Fibroblast of skin of abdomen (primary cell): ENCODE measurements at regions not wholly inside any gene's neighbourhood (a gene's known extent, or its start where the extent isn't known, plus 50 kb on each side); places are given as distances from the start of the nearest gene placed in this dataset.

ENCODE experiments used
- DNase-seq: peaks from one replicate; pipeline ENCODE4 v3.0.0-alpha.2; 2013

DNA sequence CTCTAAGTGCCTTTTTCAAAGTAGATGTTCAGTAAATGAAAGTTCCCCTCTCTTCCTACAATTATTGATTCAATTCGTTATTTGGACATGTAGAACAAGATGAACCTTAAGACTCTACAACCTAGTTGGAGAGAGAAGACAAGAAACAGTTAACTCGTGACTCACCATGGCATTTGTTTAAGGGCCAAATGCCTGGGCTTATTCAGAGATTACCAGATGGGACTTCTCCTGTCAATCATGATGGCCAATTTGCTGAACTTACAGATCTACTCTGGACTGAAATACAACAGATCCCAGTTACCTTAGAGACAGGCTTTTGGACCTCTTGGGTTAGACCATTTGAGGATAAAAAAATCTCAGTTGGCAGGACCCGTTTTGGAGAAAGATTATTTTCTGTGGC lies 93.5 kb downstream of the C1orf94 start:
- DNase-seq: peak; percentile 25

- DNase-seq: no peak
Observed at GRCh38 chr1:34272152-34272551, 95.4 kb downstream of the C1orf94 start.

- no peak for DNase-seq
Observed at GRCh38 chr1:34275150-34275549, 98.4 kb downstream of the C1orf94 start.

DNA sequence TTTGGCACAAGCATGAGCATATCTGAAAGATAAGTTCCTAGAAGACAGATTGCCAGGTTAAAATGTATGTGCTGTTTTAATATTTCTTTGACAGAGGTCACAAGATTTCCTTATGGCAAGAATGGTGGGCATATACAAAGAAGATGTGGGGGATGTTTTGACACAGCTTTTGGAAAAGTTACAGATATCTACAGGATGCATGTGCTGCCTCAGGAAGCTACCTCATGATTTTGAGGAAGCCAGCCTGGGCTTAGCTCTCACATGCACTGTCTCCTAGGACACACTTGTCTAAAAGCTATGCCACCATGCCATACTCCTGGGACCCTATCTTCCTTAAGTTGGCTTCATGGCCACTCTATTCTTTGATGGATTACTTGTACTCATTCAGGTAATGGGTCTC lies 99.9 kb downstream of the C1orf94 start:
- no peak for DNase-seq

- DNase-seq: no peak
Observed at GRCh38 chr1:34277150-34277549, 100.4 kb downstream of the C1orf94 start.

DNA sequence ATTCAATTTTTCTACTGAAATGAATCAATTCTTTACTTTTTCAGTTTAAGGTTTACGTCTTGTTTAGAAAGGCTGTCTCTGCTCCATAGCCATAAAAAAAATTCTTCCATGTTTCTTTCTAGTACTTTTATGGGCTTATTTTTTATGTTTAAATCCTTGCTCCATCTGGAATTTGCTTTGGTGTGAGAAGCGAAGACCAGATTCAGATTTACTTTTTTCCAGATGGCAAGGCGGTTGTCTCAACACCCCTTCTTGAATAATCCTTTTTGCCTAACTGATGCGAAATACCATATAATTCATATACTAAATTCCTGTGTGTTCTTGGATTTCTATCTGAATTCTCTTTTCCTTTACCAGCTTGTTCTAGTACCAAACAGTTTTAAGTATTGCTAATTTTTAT lies 101.5 kb downstream of the C1orf94 start:
- DNase-seq: no peak

DNA sequence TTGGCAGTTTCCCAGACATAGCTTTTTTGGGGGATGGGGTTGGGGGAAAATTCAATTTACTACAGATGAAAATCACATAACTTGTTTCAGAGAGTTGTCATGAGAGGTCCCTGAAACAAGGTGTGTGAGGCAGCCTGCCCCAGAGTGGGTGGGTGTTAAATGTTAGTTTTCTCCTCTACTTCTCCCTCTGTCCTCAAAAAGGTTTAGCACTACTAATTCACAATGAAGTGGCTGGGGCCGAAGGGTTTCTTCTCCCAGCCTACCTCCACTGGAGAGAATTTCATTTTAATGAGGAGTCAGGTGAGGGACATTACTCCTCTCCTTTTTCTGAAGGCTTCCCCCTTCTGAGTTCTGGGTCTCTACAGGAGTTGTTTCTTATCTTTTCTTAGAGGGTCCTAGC lies 103.3 kb downstream of the C1orf94 start:
- DNase-seq: no peak

GRCh38 chr1:34280509-34280908 lies 103.8 kb downstream of the C1orf94 start:
- DNase-seq: no peak

DNA sequence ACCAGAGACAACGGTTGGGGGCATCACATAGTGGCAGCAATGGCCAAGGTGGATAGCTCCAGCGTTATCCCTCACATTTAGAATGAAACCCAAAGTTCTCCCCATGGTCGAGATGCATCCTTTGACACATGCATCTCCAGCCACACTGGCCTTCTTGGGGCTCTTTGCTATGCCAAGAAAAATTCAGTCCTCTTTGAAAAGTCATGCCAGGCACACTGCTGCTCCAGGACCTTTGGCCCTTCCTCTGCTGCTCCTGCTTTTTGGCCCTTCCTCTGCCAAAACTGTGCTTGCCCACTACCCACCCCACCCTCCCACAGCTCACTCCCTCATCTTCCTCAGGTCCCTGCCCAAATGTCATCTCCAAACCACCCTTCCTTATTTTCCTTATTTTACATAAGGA lies 106.4 kb downstream of the C1orf94 start:
- DNase-seq: no peak

GRCh38 chr1:34286511-34286910 lies 109.8 kb downstream of the C1orf94 start:
- DNase-seq: no peak

DNA sequence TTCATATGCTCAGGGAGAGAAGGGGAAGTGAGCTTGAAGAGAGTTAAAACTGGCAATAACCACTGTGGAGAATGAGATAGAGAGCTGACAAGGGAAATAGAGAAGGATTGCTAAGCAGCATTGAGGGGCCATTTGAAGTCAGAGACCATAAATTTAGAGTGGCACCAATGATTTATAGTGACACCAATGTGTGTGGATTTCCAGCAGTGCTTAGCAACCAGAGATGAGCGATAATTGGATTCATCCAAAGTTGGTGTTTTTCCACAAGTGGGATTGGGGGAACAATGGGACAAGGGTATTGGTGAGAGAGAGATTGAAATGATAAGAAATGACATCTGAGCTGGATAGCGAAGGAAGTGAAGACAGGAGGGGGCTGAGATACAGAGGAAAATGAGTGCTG lies 114.1 kb downstream of the C1orf94 start:
- DNase-seq: no peak

- no peak for DNase-seq
Observed at GRCh38 chr1:34292472-34292871, 115.8 kb downstream of the C1orf94 start.

- no peak for DNase-seq
Observed at GRCh38 chr1:34296059-34296458, 119.4 kb downstream of the C1orf94 start.

DNA sequence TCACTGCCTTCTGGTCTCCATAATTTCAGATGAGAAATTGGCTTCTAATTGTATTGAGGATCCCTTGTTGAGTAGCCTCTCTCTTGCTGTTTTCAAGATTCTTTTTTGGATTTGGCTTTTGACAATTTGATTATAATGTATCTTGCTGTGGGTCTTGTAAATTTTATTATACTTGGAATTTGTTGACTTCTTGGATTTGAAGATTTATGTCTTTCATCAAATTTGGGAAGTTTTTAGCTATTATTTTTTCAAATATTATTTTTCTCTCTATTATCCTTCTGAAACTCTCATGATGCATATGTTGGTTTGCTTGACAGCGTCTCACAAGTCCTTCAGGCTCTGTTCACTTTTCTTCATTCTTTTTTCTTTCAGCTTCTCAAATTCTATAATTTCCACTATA lies 126.1 kb downstream of the C1orf94 start:
- no peak for DNase-seq

DNA sequence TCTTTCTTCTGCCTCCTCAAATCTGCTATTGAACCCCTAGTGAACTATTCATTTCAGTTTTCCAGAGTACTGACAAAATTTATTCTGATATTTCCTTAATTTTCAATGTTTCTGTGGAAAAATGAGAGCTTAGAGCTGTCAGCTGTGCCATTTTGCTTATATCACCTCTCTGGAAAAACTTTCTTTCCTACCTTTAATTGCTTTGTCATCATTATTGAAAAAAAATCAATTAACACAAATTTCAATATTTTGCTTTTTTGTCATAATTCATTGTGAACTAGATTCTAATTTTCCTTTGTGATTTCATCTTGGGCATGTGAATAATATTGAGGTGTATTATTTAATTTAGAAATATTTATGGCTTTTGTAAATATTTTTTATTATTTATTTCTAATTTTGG lies 126.5 kb downstream of the C1orf94 start:
- DNase-seq: no peak

DNA sequence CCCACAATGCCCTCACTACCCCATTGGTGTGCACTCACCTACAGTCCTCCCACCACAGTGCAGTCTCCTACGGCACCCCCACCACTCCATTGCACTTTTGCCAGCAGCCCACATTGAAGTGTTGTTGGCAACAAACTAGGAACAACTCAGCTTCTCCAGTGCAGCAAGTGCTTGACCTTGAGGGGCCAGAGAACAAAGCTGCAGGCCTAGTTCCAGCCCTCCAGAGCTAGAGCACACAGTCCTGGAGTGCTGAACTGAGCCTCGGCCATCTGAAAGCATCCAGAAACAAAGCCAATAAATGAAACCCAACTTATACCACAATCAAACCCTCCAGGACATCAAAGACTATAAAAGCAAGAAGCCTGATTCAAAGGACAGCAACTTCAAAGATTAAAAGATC lies 129.9 kb downstream of the C1orf94 start:
- no peak for DNase-seq

GRCh38 chr1:34312359-34312758 lies 135.7 kb downstream of the C1orf94 start:
- no peak for DNase-seq

GRCh38 chr1:34315974-34316373 lies 139.3 kb downstream of the C1orf94 start:
- no peak for DNase-seq

- DNase-seq: no peak
Observed at GRCh38 chr1:34316773-34317172, 140.1 kb downstream of the C1orf94 start.

- DNase-seq: peak; percentile 42
Observed at GRCh38 chr1:34319218-34319617, 142.5 kb downstream of the C1orf94 start.

DNA sequence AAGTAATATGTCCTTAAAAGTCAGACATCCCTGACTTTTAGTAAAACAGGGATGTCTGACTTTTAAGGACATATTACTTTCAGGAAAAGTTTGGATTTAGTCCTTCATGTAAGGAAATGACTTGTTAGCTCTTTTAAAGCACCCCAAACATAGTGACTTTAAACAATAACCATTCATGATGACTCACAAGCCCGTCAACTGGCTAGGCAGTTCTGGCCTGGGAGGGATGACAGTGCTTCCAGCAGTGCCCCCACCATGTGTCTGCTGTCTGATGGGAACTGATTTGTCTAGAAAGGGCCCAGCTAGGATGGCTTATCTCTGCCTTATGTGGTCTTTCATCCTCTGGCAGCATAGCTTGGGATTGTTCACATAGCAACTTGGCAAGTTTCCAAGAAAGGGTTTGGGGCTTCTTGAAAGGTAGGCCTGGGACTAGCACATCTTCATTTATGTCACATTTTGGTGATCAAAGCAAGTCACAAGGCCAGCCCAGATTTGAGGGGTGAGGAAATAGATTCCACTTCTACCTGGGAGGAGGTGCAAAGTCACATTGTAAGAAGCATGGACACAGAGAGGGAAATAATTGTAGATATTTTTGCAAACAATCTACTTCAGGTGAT lies 143.5 kb downstream of the C1orf94 start:
- peak; percentile 64 for DNase-seq

- no peak for DNase-seq
Observed at GRCh38 chr1:34322969-34323368, 146.3 kb downstream of the C1orf94 start.

DNA sequence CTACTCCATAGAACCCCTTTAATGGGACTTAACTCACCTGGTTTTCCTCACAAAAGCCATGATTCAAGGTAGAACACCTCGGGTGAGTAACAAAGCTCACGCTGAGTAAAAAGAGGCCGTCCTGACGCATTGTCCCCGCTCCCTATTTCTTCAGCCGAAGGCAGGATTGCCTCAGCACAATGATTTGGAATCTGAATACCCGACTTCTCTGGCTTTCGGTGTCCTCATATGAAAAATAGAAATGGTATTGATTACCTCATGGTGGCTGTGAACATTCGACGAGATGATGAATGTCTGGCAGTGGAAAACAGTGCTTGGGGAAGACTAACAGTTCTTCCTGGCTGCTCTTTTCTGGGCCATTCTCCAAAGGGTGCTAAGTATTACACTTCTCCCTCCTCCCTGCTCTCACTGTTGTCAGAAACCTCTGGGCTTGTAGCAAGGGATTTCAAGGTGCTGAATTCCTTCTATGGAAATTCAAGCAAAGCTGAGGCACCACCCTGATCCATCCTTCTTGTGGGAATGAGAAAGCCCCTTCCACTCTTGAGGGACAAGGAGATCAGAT lies 148.3 kb downstream of the C1orf94 start:
- DNase-seq: no peak

GRCh38 chr1:34328281-34328799 lies 151.6 kb downstream of the C1orf94 start:
- DNase-seq: no peak

- no peak for DNase-seq
Observed at GRCh38 chr1:34330061-34330460, 153.4 kb downstream of the C1orf94 start.
